ENCODE measurements at regions not wholly inside any gene's neighbourhood (a gene's known extent, or its start where the extent isn't known, plus 50 kb on each side); places are given as distances from the start of the nearest gene placed in this dataset.

DNA sequence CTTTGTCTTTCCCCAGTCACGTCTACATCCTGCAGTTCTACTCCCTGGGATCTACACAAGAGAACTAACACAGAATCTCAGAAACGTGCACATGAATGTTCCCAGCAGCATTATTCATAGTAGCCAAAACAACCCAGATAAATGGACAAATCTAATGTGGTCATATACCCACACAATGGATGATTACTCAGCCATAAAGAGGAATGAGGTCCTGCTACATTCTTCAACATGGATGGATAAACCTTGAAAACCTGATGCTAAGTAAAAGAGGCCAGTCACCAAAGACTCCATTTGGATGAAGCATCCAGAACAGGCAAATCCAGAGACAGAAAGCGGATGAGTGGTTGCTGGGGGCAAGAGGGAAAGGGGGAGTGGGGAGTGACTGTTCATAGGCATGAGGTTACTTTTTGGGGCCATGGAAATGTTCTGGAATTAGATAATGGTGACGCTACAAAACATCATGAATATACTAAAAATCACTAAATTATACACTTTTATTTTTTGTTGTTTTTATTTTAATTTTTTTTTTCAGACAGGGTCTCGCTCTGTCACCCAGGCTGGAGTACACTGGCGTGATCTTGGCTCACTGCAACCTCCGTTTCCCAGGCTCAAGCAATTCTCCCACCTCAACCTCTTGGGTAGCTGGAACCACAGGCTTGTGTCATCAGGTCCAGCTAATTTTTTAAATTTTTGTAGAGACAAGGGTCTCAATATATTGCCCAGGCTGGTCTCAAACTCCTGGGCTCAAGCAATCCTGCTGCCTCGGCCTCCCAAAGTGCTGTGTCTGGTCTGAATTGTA lies 50.8 kb upstream of the DSN1 start:
- DNase-seq (ENCODE audit: extremely low spot score): no peak
- POLR2A ChIA-PET: no interaction called here
- no peak for TF ChIP-seq SP1 (IDR thresholded peaks at IDR 0.05)
- no peak for TF ChIP-seq BHLHE40 (IDR thresholded peaks at IDR 0.05; ENCODE audit: borderline replicate concordance)
- no peak for TF ChIP-seq NFRKB (IDR thresholded peaks at IDR 0.05)
- TF ChIP-seq TARDBP (IDR thresholded peaks at IDR 0.05): no peak
- TF ChIP-seq LEF1 (IDR thresholded peaks at IDR 0.05; ENCODE audit: borderline replicate concordance): no peak
- TF ChIP-seq, protein P1, sequence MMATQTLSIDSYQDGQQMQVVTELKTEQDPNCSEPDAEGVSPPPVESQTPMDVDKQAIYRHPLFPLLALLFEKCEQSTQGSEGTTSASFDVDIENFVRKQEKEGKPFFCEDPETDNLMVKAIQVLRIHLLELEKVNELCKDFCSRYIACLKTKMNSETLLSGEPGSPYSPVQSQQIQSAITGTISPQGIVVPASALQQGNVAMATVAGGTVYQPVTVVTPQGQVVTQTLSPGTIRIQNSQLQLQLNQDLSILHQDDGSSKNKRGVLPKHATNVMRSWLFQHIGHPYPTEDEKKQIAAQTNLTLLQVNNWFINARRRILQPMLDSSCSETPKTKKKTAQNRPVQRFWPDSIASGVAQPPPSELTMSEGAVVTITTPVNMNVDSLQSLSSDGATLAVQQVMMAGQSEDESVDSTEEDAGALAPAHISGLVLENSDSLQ (IDR thresholded peaks at IDR 0.05): no peak
- no peak for TF ChIP-seq ARNT (IDR thresholded peaks at IDR 0.05)
- TF ChIP-seq ELF4 (IDR thresholded peaks at IDR 0.05): no peak
- no peak for TF ChIP-seq FOXA1 (IDR thresholded peaks at IDR 0.05)
- no peak for TF ChIP-seq L3MBTL2 (conservative IDR thresholded peaks at IDR 0.05)
- no peak for TF ChIP-seq ZNF384 (IDR thresholded peaks at IDR 0.05)
- TF ChIP-seq FOXK2 (IDR thresholded peaks at IDR 0.05): no peak
- no peak for TF ChIP-seq FOXM1 (IDR thresholded peaks at IDR 0.05; ENCODE audit: borderline replicate concordance)
- TF ChIP-seq SUZ12 (IDR thresholded peaks at IDR 0.05): no peak
- TF ChIP-seq HDGF (IDR thresholded peaks at IDR 0.05; ENCODE audit: borderline replicate concordance): no peak
- CTCF ChIA-PET: no interaction called here

GRCh38 chr20:36825385-36826104 lies 50.4 kb upstream of the TLDC2 start:
- TF ChIP-seq SUZ12 (IDR thresholded peaks at IDR 0.05): no peak
- no peak for TF ChIP-seq L3MBTL2 (conservative IDR thresholded peaks at IDR 0.05)
- TF ChIP-seq BHLHE40 (IDR thresholded peaks at IDR 0.05; ENCODE audit: borderline replicate concordance): no peak
- TF ChIP-seq CTBP1 (IDR thresholded peaks at IDR 0.05; ENCODE audit: borderline replicate concordance): no peak
- TF ChIP-seq ELF4 (IDR thresholded peaks at IDR 0.05): no peak
- no peak for TF ChIP-seq ARNT (IDR thresholded peaks at IDR 0.05)
- TF ChIP-seq LEF1 (IDR thresholded peaks at IDR 0.05; ENCODE audit: borderline replicate concordance): no peak
- TF ChIP-seq TARDBP (IDR thresholded peaks at IDR 0.05): no peak
- no peak for TF ChIP-seq HDGF (IDR thresholded peaks at IDR 0.05; ENCODE audit: borderline replicate concordance)
- no peak for TF ChIP-seq ZNF384 (IDR thresholded peaks at IDR 0.05)
- TF ChIP-seq, protein P1 (IDR thresholded peaks at IDR 0.05): no peak
- no peak for TF ChIP-seq SP1 (IDR thresholded peaks at IDR 0.05)
- no peak for TF ChIP-seq FOXK2 (IDR thresholded peaks at IDR 0.05)
- TF ChIP-seq FOXA1 (IDR thresholded peaks at IDR 0.05): no peak
- no peak for TF ChIP-seq FOXM1 (IDR thresholded peaks at IDR 0.05; ENCODE audit: borderline replicate concordance)
- TF ChIP-seq NFRKB (IDR thresholded peaks at IDR 0.05): no peak
- ChIA-PET CTCF (interaction anchor here (1.2 kb wide), 1 partner anchor 17 kb away, joined by 5 read pairs; no protein-coding TSS in a partner anchor), POLR2A (no interaction called here)
- no peak for DNase-seq (ENCODE audit: extremely low spot score)
